Hepatocyte (in vitro differentiated cells): ENCODE measurements at regions not wholly inside any gene's neighbourhood (a gene's known extent, or its start where the extent isn't known, plus 50 kb on each side); places are given as distances from the start of the nearest gene placed in this dataset.

Experiments
- EZH2 ChIP-seq: fragments of 200-600 bp; sonication (generic); IDR thresholded peaks from 2 replicates; pipeline ENCODE4 v1.6.1; 2016; ENCODE audit warnings: antibody characterized with exemption, mild to moderate bottlenecking, borderline replicate concordance
- EZH2phosphoT487 ChIP-seq: fragments of 200-600 bp; sonication (generic); IDR thresholded peaks from one replicate; pipeline ENCODE4 v1.6.1; 2018; ENCODE audit warnings: antibody characterized with exemption, mild to moderate bottlenecking, low read depth, moderate library complexity; ENCODE audit not compliant: unreplicated experiment, severe bottlenecking

DNA sequence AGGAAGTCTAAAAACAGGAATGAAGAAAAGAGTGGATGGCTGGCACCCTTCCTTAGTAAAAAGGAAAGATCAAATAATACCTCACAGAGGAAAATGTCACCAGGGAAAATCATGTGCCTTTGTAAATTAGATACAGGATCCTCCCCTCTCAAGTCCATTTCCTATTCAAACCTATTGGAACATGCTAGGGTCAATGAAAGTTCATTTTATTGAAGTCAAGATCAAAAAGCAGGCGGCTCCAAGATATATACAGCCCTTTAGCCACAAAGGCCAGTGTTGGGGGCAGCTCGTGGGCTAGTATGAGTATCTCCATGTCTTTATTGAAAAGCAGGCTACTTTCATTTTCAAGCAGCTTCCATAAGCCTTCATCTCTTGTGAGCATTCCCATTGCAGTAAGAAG, 141.1 kb downstream of the QDPR start:
- no peak for TF ChIP-seq EZH2
- TF ChIP-seq EZH2phosphoT487 = no peak
